ENCODE measurements at regions not wholly inside any gene's neighbourhood (a gene's known extent, or its start where the extent isn't known, plus 50 kb on each side); places are given as distances from the start of the nearest gene placed in this dataset.

GRCh38 chrX:39372115-39372514 lies 570.9 kb downstream of the MID1IP1 start:
- DNase-seq (ENCODE audit: low read depth) = no peak
- H3K4me3 ChIP-seq (ENCODE audit: low read depth, low read length) = no peak overlapping the region
- TF ChIP-seq CTCF (conservative IDR thresholded peaks at IDR 0.05; ENCODE audit: low read depth, low read length) = no peak

GRCh38 chrX:39377157-39377556 lies 575.9 kb downstream of the MID1IP1 start:
- TF ChIP-seq CTCF (conservative IDR thresholded peaks at IDR 0.05; ENCODE audit: low read depth, low read length) = no peak
- DNase-seq (ENCODE audit: low read depth) = no peak
- H3K4me3 ChIP-seq (ENCODE audit: low read depth, low read length) = no peak overlapping the region

GRCh38 chrX:39377773-39378172 lies 576.5 kb downstream of the MID1IP1 start:
- no peak for TF ChIP-seq CTCF (conservative IDR thresholded peaks at IDR 0.05; ENCODE audit: low read depth, low read length)
- DNase-seq (ENCODE audit: low read depth) = no peak
- H3K4me3 ChIP-seq (ENCODE audit: low read depth, low read length) = no peak overlapping the region

GRCh38 chrX:39381422-39381821 lies 580.2 kb downstream of the MID1IP1 start:
- no peak for TF ChIP-seq CTCF (conservative IDR thresholded peaks at IDR 0.05; ENCODE audit: low read depth, low read length)
- no peak for DNase-seq (ENCODE audit: low read depth)
- no peak overlapping the region for H3K4me3 ChIP-seq (ENCODE audit: low read depth, low read length)

GRCh38 chrX:39384996-39385395 lies 583.7 kb downstream of the MID1IP1 start:
- no peak for TF ChIP-seq CTCF (conservative IDR thresholded peaks at IDR 0.05; ENCODE audit: low read depth, low read length)
- DNase-seq (ENCODE audit: low read depth) = no peak

GRCh38 chrX:39388730-39389129 lies 587.5 kb downstream of the MID1IP1 start:
- H3K4me3 ChIP-seq (ENCODE audit: low read depth, low read length) = no peak overlapping the region
- no peak for TF ChIP-seq CTCF (conservative IDR thresholded peaks at IDR 0.05; ENCODE audit: low read depth, low read length)
- DNase-seq (ENCODE audit: low read depth) = no peak

More at GRCh38 chrX:39384996-39385395, 583.7 kb downstream of the MID1IP1 start:
- no peak overlapping the region for H3K4me3 ChIP-seq (ENCODE audit: low read depth, low read length)

- TF ChIP-seq CTCF (conservative IDR thresholded peaks at IDR 0.05; ENCODE audit: low read depth, low read length) = no peak
- no peak overlapping the region for H3K4me3 ChIP-seq (ENCODE audit: low read depth, low read length)
- DNase-seq (ENCODE audit: low read depth) = no peak
Measured at GRCh38 chrX:39396358-39396995, 595.2 kb downstream of the MID1IP1 start.

Data from choroid plexus epithelial cell (primary cell).